OCI-LY7 (cell line): ENCODE measurements at regions not wholly inside any gene's neighbourhood (a gene's known extent, or its start where the extent isn't known, plus 50 kb on each side); places are given as distances from the start of the nearest gene placed in this dataset.

Experiments
- BruUV-seq: library from RNA; stranded (reverse); fragments of 400-500 nt; replicated peaks from 2 replicates; lab custom pipeline; 2021; lab: Mats Ljungman, UMichigan
- CTCF ChIA-PET: fragments of 300-600 bp; sonication (Branson Sonifier 250); formaldehyde crosslinking; loops from one replicate; lab custom pipeline; 2022; ENCODE audit warnings: antibody characterized with exemption; ENCODE audit not compliant: unreplicated experiment; lab: Charles Lee
- POLR2A ChIA-PET: fragments of 300-600 bp; sonication (Branson Sonifier 250); formaldehyde crosslinking; loops from one replicate; lab custom pipeline; 2022; ENCODE audit warnings: antibody characterized with exemption; lab: Charles Lee
- DNase-seq: peaks from one replicate; pipeline ENCODE4 v3.0.0-alpha.2; 2015; ENCODE audit warnings: low spot score
- H2AFZ ChIP-seq: fragments of 200-600 bp; sonication (generic), shearing (Covaris generic); 2 replicates; pipeline ENCODE4 v1.6.1; 2014; ENCODE audit warnings: mild to moderate bottlenecking, antibody characterized with exemption, low read length, moderate library complexity
- H3K27ac ChIP-seq: fragments of 200-600 bp; sonication (generic); 2 replicates; pipeline ENCODE4 v1.5.1; 2014; ENCODE audit warnings: mixed run types, low read depth, mild to moderate bottlenecking, moderate library complexity, low read length, inconsistent platforms; ENCODE audit not compliant: poor library complexity, severe bottlenecking
- H3K36me3 ChIP-seq: fragments of 200-600 bp; sonication (generic); 2 replicates; pipeline ENCODE4 v1.6.1; 2014; ENCODE audit warnings: mild to moderate bottlenecking, antibody characterized with exemption, low read length, moderate library complexity, mixed read lengths; ENCODE audit not compliant: insufficient read depth
- H3K4me1 ChIP-seq: fragments of 200-600 bp; sonication (generic); 2 replicates; pipeline ENCODE4 v1.5.1; 2014; ENCODE audit warnings: mild to moderate bottlenecking, low read length; ENCODE audit not compliant: insufficient read depth, poor library complexity, severe bottlenecking
- H3K4me2 ChIP-seq: fragments of 200-600 bp; sonication (generic); 2 replicates; pipeline ENCODE4 v1.6.1; 2014; ENCODE audit warnings: mild to moderate bottlenecking, low read length
- H3K4me3 ChIP-seq: fragments of 200-600 bp; sonication (generic); 2 replicates; pipeline ENCODE4 v1.5.1; 2014; ENCODE audit warnings: mild to moderate bottlenecking, low read depth, low read length; ENCODE audit not compliant: poor library complexity, severe bottlenecking
- H3K79me2 ChIP-seq: fragments of 200-600 bp; sonication (generic); 2 replicates; pipeline ENCODE4 v1.6.1; 2016; ENCODE audit warnings: low read depth, mild to moderate bottlenecking, low read length, moderate library complexity, mixed read lengths; ENCODE audit not compliant: insufficient read depth
- H3K9me2 ChIP-seq: fragments of 200-600 bp; sonication (generic); 2 replicates; pipeline ENCODE4 v1.6.1; 2016; ENCODE audit warnings: mild to moderate bottlenecking, low read length, mixed read lengths; ENCODE audit not compliant: insufficient read depth
- H3K9me3 ChIP-seq: fragments of 200-600 bp; sonication (generic); 2 replicates; pipeline ENCODE4 v1.6.1; 2014; ENCODE audit warnings: mild to moderate bottlenecking, mixed run types, low read length, mixed read lengths
- H4K20me1 ChIP-seq: fragments of 200-600 bp; sonication (generic); 2 replicates; pipeline ENCODE4 v1.6.1; 2014; ENCODE audit warnings: mild to moderate bottlenecking, antibody characterized with exemption, low read length, moderate library complexity, mixed read lengths; ENCODE audit not compliant: insufficient read depth
- EZH2phosphoT487 ChIP-seq: fragments of 200-600 bp; sonication (generic); IDR thresholded peaks from 2 replicates; pipeline ENCODE4 v1.6.1; 2018; ENCODE audit warnings: low read depth, borderline replicate concordance, mild to moderate bottlenecking, mixed run types, antibody characterized with exemption, low read length, moderate library complexity, mixed read lengths
- intact Hi-C: fragments of 100-400 bp; cut with micrococcal nuclease; formaldehyde crosslinking; loops from one replicate; pipeline ENCODE4 v1.10.0; 2022; ENCODE audit not compliant: unreplicated experiment
- TF ChIP-seq, protein P1 (sequence below): fragments of 200-600 bp; sonication (generic); conservative IDR thresholded peaks from 2 replicates; pipeline ENCODE4 v1.5.1; 2014; ENCODE audit warnings: mild to moderate bottlenecking, antibody characterized with exemption, low read length, moderate library complexity, mixed read lengths

GRCh38 chr10:85542152-85542551, 824.4 kb downstream of the GRID1 start:
- no peaks in the 10 kb centered on the region for H3K36me3 ChIP-seq
- POLR2A ChIA-PET: no interaction called here
- H3K4me1 ChIP-seq: no peaks in the 10 kb centered on the region
- CTCF ChIA-PET: no interaction called here
- H3K79me2 ChIP-seq: no peaks in the 10 kb centered on the region
- H3K9me3 ChIP-seq: no peaks in the 10 kb centered on the region
- DNase-seq: no peak
- intact Hi-C loops: no loop called here
- H3K4me3 ChIP-seq: no peak overlapping the region
- no peaks in the 10 kb centered on the region for H4K20me1 ChIP-seq
- H3K9me2 ChIP-seq: no peaks in the 10 kb centered on the region
- H3K4me2 ChIP-seq: no peak overlapping the region
- BruUV-seq: no TSS peak
- TF ChIP-seq EZH2phosphoT487: no peak
- TF ChIP-seq, protein P1, sequence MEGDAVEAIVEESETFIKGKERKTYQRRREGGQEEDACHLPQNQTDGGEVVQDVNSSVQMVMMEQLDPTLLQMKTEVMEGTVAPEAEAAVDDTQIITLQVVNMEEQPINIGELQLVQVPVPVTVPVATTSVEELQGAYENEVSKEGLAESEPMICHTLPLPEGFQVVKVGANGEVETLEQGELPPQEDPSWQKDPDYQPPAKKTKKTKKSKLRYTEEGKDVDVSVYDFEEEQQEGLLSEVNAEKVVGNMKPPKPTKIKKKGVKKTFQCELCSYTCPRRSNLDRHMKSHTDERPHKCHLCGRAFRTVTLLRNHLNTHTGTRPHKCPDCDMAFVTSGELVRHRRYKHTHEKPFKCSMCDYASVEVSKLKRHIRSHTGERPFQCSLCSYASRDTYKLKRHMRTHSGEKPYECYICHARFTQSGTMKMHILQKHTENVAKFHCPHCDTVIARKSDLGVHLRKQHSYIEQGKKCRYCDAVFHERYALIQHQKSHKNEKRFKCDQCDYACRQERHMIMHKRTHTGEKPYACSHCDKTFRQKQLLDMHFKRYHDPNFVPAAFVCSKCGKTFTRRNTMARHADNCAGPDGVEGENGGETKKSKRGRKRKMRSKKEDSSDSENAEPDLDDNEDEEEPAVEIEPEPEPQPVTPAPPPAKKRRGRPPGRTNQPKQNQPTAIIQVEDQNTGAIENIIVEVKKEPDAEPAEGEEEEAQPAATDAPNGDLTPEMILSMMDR: no peak
- H3K27ac ChIP-seq: no peak overlapping the region
- no peak overlapping the region for H2AFZ ChIP-seq

GRCh38 chr10:85542936-85543730, 823.5 kb downstream of the GRID1 start:
- CTCF ChIA-PET: no interaction called here
- H2AFZ ChIP-seq: no peak overlapping the region
- H3K9me2 ChIP-seq: no peaks in the 10 kb centered on the region
- H3K79me2 ChIP-seq: no peaks in the 10 kb centered on the region
- POLR2A ChIA-PET: interaction anchor here (0.6 kb wide), 2 partner anchors 1612 to 1850 kb away, joined by 3 read pairs; no protein-coding TSS in a partner anchor
- DNase-seq: no peak
- intact Hi-C loops: no loop called here
- no peaks in the 10 kb centered on the region for H3K4me1 ChIP-seq
- no peak overlapping the region for H3K4me2 ChIP-seq
- no peaks in the 10 kb centered on the region for H3K9me3 ChIP-seq
- TF ChIP-seq, protein P1: no peak
- no peak for TF ChIP-seq EZH2phosphoT487
- H3K36me3 ChIP-seq: no peaks in the 10 kb centered on the region
- H3K4me3 ChIP-seq: no peak overlapping the region
- no peak overlapping the region for H3K27ac ChIP-seq
- no peaks in the 10 kb centered on the region for H4K20me1 ChIP-seq
- BruUV-seq: no TSS peak

GRCh38 chr10:85544956-85545355, 821.6 kb downstream of the GRID1 start:
- POLR2A ChIA-PET: no interaction called here
- no peaks in the 10 kb centered on the region for H3K79me2 ChIP-seq
- H2AFZ ChIP-seq: no peak overlapping the region
- no peaks in the 10 kb centered on the region for H3K9me3 ChIP-seq
- CTCF ChIA-PET: no interaction called here
- no peaks in the 10 kb centered on the region for H3K4me1 ChIP-seq
- H3K4me2 ChIP-seq: no peak overlapping the region
- no peaks in the 10 kb centered on the region for H3K9me2 ChIP-seq
- no TSS peak for BruUV-seq
- no peaks in the 10 kb centered on the region for H4K20me1 ChIP-seq
- H3K36me3 ChIP-seq: no peaks in the 10 kb centered on the region
- no peak overlapping the region for H3K27ac ChIP-seq
- intact Hi-C loops: no loop called here
- TF ChIP-seq, protein P1: no peak
- TF ChIP-seq EZH2phosphoT487: no peak
- no peak overlapping the region for H3K4me3 ChIP-seq
- DNase-seq: no peak
